NCI-H146 (cell line): ENCODE measurements at regions not wholly inside any gene's neighbourhood (a gene's known extent, or its start where the extent isn't known, plus 50 kb on each side); places are given as distances from the start of the nearest gene placed in this dataset.
"Not testable (repeated sequence)": the region's sequence is repeated elsewhere in the genome, so short reads cannot be mapped to it uniquely, and the experiment has no call there.

Experiments
- DNase-seq: peaks from one replicate; lab custom pipeline; 2025; lab: John Stamatoyannopoulos, UW

DNA sequence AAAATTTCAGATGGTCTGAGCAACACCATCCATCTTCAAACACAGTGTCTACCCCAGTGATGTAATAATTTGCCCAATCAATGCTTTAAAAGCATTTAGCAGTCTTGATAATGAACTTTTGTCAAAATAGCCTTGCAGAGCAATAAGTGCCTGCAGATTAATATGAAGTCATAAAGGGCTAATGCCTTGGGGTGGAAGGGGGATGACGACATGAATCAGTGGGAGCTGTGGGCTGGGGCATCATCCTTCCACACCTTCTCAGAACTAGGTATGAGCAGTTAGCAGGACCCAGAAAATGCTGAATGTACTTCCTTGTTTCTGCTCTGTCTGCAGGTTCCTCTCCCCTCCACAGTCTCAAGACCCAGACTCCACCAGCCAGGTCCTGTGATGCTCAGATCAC lies 166.2 kb upstream of the MAFB start:
- no peak for DNase-seq

DNA sequence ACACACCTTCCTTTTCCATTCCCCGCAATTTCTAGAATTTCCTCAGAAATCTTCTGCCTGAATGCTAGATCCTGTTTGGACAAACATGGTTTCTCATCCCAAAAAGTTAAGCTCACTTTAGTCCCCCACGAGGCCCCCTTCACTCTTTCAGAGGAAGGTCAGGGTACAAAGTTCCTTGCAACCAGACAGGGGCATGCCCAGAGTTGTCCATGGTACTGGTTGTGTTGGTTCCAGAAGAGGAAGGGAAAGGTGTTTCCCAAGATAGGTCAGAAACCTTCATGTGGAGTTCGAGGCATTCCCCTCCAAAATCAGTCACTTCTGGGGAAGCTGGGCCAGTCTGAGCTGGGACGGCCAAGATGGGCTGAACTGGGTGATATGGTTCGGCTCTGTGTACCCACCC lies 167.6 kb upstream of the MAFB start:
- no peak for DNase-seq

- no peak for DNase-seq
Measured at GRCh38 chr20:40860487-40860902, 168.1 kb upstream of the TOP1 start.

DNA sequence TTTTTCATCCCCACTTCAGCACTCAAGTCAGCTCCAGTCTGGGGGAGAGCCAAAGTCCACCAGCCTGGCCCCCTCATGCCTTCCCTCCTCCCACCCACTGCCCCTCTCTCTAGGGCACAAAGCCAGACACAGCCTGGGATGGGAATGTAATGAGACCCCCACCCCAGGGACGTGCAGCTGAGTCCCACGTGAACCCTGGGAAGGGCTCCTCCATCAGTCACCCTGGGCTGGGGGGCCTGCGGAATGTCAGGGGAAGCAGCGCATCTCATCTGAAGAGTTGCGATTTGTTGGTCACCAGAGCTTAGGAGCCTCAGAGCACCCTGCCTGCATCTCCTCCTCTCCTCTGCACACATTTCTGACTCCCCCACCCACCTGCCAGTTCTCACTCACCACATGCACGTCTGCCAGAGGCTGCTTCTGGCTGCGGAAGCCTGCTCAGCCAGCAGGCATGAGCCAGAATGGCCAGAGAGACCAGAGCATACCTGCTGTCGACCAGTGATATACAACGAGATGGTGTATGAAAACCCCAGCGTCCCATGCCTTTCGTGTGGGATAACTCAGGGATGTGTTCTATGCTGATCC lies 167.1 kb upstream of the TOP1 start:
- DNase-seq: no peak

GRCh38 chr20:40863355-40863919 lies 165.2 kb upstream of the TOP1 start:
- DNase-seq: no peak

DNA sequence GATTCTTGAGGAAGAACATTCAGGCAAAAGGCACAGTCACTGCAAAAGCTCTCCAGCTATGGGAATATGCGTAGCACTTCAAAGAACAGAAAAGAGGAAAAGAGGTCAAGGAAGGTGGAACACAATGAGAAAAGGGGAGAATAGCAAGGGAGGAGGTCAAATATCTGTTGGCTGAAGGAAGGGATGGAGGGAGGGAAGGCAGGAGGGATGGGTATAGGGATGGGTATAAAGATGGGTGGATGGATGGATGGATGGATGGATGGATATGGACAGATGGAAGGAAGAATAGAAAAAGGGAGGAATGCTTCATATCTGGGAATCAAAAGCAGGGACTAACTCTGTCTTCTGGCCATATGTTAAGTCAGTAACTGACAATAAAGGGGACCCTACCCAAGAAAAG lies 164.2 kb upstream of the TOP1 start:
- DNase-seq: no peak

DNA sequence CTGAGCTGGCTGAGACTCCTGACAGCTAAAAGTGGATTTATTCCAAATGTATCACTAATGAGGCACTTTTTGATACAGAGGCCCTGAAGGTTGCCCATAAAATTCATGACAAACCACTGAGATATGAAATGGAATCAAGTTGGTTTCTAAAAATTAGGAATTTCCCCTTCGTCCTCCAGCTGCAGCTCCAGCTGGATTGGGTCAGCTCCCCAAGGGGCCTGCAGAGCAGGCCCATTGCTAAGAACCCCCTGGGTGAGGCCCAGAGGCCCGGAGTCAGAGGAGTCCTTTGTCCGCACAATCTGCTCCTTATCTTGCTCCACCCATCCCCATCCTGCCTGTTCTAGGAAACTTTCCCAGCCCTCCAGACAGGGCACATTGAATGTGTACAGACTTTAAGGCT lies 163.5 kb upstream of the TOP1 start:
- no peak for DNase-seq

DNA sequence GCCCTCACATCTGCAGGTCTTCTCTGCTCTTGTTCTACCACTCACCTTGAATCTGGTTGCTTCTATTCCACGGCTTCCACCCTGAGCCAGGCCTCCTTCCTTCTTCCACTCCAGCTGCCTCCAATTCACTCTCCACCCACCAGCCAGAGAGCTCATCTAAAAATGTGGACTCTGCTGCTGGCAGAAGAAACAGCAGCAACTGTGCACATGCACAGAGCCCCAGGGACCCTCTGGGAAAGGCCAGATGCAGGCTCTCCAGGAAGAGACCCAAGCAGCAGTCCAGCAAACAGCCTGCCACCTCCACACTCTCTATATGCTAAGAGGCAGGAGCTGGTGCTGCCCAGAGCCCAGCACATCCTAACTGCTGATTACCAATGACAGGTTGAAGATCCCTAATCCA lies 162.6 kb upstream of the TOP1 start:
- no peak for DNase-seq

DNA sequence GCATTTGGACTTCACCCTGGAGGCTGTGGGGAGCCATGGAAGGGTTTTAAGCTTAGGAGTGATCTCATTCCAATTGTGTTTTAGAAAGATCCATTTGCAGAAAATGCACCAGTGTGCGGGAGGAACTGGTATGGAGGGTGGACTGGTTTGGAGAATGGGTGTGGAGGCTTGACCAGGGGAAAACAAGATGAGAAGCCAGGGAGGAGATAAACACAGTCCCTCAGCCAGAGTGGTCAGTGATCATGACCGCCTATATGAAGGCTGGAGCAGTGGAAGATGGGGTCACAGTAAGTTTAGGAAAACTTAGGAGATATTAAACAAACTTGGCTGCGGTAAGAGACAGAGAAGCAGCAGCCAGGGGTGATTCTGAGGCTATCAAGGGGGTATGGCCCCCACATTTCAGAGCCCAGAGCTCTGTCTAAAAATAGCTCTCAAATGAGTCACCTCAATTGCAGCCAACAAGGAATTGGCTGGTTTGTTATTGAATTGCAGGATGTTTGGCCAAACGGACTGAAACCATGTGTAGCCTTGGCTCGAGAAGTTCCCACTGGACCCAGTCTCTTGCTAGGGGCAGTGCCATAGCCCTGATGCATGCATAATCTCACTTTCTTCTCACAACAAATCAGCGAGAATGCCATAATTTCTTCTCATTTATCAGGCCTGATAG lies 159.9 kb upstream of the TOP1 start:
- no peak for DNase-seq

GRCh38 chr20:40869218-40870147 lies 159.1 kb upstream of the TOP1 start:
- no peak for DNase-seq

- no peak for DNase-seq
Measured at GRCh38 chr20:40875116-40876085, 153.2 kb upstream of the TOP1 start.

- DNase-seq: not testable (repeated sequence)
Measured at GRCh38 chr20:40878099-40878498, 150.5 kb upstream of the TOP1 start.

DNA sequence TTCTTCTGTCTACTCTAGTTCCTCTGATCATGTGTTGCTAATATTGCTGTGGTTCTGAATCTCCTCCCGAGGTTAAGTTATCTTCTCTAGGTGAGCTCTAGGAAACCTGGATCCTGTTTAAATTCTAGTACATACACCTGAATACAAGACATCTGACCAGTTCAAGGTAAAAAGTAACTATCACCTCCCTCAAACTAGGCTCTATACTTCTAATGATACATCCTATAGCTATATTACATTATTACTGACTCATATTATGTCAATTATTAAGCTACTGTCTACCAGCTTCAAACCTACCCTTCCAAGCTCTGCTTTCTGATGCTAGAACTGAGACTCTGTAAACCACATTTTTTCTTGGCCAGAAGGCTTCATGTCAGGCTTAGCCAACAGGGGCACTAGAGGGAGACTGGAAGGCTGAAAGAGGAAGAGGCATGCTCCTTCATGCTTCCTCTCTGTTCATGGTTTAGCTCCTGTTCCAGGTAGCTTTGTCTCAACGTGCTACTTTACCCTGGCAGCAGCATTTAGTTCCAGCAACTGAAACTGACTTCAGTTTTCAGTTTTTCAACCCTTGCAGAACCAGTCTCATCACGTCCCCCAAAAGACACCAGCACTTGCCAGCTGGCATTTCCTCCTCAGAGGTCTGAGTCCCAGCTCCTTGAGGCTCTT lies 148.4 kb upstream of the TOP1 start:
- DNase-seq: no peak

DNA sequence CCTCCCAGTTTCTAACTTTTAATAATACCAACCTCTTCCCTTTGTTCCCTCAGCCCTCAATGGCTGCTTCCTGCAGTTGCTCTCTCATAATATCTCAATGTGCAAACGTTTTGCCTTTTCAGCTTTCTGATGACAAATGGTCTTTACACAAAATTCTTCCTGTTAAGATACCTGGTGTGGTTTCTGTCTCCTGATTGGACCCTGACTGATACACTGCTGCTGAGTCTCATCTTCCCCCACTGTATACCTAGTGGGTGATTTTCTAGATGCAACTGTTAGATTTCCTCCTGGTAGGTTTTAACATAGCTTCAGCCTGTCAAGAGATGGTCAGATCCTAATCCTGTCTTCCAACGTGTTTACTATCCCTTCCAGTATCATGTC lies 147.9 kb upstream of the TOP1 start:
- DNase-seq: no peak

DNA sequence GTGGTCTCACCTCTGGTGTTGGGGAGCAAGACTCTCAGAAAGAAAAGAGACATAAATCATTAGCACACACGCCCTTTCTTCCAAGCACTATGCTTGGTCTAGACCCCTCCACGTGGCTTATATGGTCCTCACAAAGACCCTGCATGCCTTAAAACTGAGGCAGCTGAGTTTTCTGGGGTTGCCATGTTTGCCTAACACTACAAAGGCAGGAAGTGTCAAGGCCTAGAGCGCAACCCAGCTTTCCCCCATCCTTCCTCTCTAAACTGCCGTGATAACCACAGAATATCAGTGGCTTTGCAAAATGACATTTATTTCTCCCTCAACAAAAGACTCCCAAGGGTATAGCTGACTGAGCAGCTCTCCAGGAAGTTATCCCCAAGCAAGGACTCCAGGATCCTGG lies 146.5 kb upstream of the TOP1 start:
- DNase-seq: no peak

DNA sequence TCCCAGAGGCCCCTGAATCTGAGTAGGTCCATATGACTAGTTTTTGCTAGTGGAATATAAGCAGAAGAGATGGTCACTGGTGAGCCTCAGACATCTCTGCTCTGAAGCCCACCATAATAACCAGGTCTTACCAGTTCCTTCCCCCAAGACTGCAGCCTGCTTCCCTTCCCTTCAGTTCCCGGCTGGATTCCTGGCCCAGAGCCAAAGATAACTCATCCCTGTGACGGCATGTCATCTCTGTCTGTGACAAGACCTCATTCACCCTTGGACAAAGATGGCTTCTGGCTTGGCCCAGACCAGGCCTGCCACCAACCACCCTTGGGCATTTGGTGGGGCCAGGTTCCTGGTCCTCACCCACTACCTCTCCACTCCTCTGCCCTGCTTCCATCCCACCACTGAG lies 145.5 kb upstream of the TOP1 start:
- no peak for DNase-seq

DNA sequence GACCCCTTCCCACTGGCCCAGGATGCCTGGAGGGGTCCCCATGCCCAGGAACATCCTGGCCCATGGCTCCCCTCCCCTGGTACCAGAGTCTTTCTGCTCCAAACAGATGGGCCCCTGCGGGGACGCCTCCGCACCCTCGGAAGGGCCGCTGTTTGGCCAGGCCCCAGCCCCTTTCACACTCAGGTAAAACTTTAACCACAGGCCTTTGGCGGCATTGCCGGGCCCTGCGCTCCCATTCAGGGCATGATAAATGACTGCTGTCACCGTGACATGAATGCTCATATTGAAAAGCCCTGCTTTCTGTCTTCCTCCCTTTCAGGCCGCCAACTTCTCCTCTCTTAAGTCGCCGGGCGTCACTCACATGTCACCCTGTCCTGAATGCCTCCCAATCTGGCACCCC lies 141.5 kb upstream of the TOP1 start:
- DNase-seq: no peak

- DNase-seq: not testable (repeated sequence)
Measured at GRCh38 chr20:40889266-40889665, 139.4 kb upstream of the TOP1 start.

- no peak for DNase-seq
Measured at GRCh38 chr20:40890181-40890580, 138.4 kb upstream of the TOP1 start.

- DNase-seq: no peak
Measured at GRCh38 chr20:40890635-40891034, 138.0 kb upstream of the TOP1 start.

DNA sequence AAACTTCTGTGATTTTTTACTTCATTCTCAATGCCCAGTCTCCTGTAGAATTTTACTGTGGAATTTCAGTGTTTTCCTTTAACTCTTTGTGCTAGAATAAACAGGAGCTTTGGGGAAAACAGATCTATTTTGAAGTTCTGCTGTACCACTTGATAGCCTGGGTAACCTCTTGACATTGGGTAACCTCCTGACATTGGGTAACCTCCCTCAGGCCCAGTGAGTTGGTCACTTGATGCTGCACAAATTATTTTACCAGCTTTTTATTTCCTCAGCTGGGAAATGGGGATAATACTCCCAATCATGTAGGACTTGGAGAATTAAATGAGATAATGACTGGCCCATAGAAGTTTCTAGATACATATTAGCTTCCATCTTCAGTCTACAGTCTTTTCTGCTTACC lies 137.3 kb upstream of the TOP1 start:
- DNase-seq: no peak
